Activated B cell treated with CpG ODN at 0.5 μM for 24 hours (primary cell): ENCODE measurements at regions not wholly inside any gene's neighbourhood (a gene's known extent, or its start where the extent isn't known, plus 50 kb on each side); places are given as distances from the start of the nearest gene placed in this dataset.

Source experiments
- ATAC-seq: fragments of 200-7000 bp; cut with Tn5 transposase; one replicate; pipeline ENCODE4 v1.10.0; 2021; ENCODE audit warnings: low read depth, mild to moderate bottlenecking, moderate library complexity
- CTCF ChIA-PET: fragments of 350-600 bp; sonication (Branson Sonifier 250); formaldehyde crosslinking; loops from one replicate; lab custom pipeline; 2021; ENCODE audit warnings: antibody characterized with exemption; lab: Charles Lee
- POLR2A ChIA-PET: fragments of 350-600 bp; sonication (Branson Sonifier 250); formaldehyde crosslinking; loops from one replicate; lab custom pipeline; 2021; ENCODE audit warnings: antibody characterized with exemption; lab: Charles Lee
- DNase-seq: peaks from one replicate; pipeline ENCODE4 v3.0.0; 2022
- H3K27ac Mint-ChIP-seq: one replicate; pipeline ENCODE4 v1.8.0; 2020; ENCODE audit warnings: mixed read lengths
- H3K27me3 Mint-ChIP-seq: one replicate; pipeline ENCODE4 v1.8.0; 2021; ENCODE audit warnings: mixed read lengths
- H3K36me3 Mint-ChIP-seq: one replicate; pipeline ENCODE4 v1.8.0; 2021; ENCODE audit warnings: low read depth, mixed read lengths
- H3K4me1 Mint-ChIP-seq: one replicate; pipeline ENCODE4 v1.8.0; 2021; ENCODE audit warnings: mixed read lengths
- H3K4me3 Mint-ChIP-seq: one replicate; pipeline ENCODE4 v1.8.0; 2020; ENCODE audit warnings: mild to moderate bottlenecking, mixed read lengths
- H3K9me3 Mint-ChIP-seq: one replicate; pipeline ENCODE4 v1.8.0; 2020; ENCODE audit warnings: mixed read lengths
- intact Hi-C: fragments of 100-400 bp; cut with micrococcal nuclease; formaldehyde crosslinking; loops from one replicate; pipeline ENCODE4 v1.15.1; 2024
- TF ChIP-seq, protein P1 (sequence below): fragments of 200-600 bp; IDR thresholded peaks from one replicate; pipeline ENCODE4 v1.8.0; 2022; ENCODE audit warnings: antibody characterized with exemption, mild to moderate bottlenecking

DNA sequence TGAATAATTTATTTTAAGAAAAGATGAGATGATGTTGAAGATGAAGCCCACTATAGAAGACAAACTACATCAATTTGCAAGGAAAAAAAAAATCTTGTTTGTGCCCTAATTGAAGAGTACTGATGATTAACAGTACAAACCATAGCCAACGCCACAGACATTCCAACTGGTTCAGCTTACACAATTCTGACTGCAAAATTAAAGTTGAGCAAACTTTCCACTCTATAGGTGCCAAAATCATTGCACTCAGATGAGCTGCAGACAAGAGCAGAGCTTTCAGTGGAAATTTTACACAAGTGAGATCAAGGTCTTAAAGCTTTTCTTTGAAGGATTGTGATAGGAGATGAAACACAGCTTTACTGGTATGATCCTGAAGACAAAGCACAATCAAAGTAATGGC lies 85.3 kb downstream of the OGFRL1 start:
- no peaks in the 10 kb centered on the region for H3K9me3 Mint-ChIP-seq

GRCh38 chr6:71375676-71376075 lies 87.1 kb downstream of the OGFRL1 start:
- no peaks in the 10 kb centered on the region for H3K9me3 Mint-ChIP-seq
- no peaks in the 10 kb centered on the region for H3K36me3 Mint-ChIP-seq
- ChIA-PET POLR2A (no interaction called here), CTCF (no interaction called here)
- TF ChIP-seq, protein P1, sequence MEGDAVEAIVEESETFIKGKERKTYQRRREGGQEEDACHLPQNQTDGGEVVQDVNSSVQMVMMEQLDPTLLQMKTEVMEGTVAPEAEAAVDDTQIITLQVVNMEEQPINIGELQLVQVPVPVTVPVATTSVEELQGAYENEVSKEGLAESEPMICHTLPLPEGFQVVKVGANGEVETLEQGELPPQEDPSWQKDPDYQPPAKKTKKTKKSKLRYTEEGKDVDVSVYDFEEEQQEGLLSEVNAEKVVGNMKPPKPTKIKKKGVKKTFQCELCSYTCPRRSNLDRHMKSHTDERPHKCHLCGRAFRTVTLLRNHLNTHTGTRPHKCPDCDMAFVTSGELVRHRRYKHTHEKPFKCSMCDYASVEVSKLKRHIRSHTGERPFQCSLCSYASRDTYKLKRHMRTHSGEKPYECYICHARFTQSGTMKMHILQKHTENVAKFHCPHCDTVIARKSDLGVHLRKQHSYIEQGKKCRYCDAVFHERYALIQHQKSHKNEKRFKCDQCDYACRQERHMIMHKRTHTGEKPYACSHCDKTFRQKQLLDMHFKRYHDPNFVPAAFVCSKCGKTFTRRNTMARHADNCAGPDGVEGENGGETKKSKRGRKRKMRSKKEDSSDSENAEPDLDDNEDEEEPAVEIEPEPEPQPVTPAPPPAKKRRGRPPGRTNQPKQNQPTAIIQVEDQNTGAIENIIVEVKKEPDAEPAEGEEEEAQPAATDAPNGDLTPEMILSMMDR = no peak
- H3K27me3 Mint-ChIP-seq = peaks cover 4% of the 10 kb centered on the region
- intact Hi-C loops = no loop called here
- no peak overlapping the region for H3K4me3 Mint-ChIP-seq
- no peak overlapping the region for H3K27ac Mint-ChIP-seq
- DNase-seq (no peak), ATAC-seq (no peak)
- H3K4me1 Mint-ChIP-seq = no peaks in the 10 kb centered on the region

More for the DNA sequence above, 85.3 kb downstream of the OGFRL1 start:
- ATAC-seq = no peak
- no peaks in the 10 kb centered on the region for H3K36me3 Mint-ChIP-seq
- POLR2A ChIA-PET = no interaction called here
- TF ChIP-seq, protein P1 = no peak
- no peaks in the 10 kb centered on the region for H3K4me1 Mint-ChIP-seq
- peaks cover 4% of the 10 kb centered on the region for H3K27me3 Mint-ChIP-seq
- no peak for DNase-seq
- H3K27ac Mint-ChIP-seq = no peak overlapping the region
- intact Hi-C loops = loop anchor here (1.0 kb wide), 1 partner anchor 8 kb away; no protein-coding TSS in a partner anchor
- CTCF ChIA-PET = interaction anchor here (1.5 kb wide), 1 partner anchor 9 kb away, joined by 3 read pairs; no protein-coding TSS in a partner anchor
- no peak overlapping the region for H3K4me3 Mint-ChIP-seq

DNA sequence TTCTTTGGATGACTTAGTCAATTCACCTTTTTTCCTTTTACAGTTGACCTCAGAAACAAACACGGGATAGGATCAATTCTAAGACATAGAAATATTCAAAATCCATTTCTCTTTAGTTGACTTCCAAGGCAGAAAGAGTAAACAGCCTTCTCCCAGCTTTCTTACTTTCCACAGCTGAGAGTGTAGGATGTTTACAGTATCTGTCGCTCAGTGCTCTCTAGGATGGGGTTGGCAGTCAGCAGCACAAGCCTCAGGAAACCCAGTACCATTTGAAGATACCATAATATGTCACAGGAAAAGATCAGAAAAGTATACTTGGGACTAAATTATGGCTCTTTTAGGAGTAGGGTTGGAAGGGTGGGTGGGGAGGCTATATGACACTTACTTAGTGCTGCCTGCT lies 88.2 kb downstream of the OGFRL1 start:
- intact Hi-C loops = no loop called here
- ChIA-PET POLR2A (no interaction called here), CTCF (no interaction called here)
- TF ChIP-seq, protein P1 = no peak
- H3K4me3 Mint-ChIP-seq = no peak overlapping the region
- no peak for DNase-seq
- no peaks in the 10 kb centered on the region for H3K9me3 Mint-ChIP-seq
- no peak for ATAC-seq
- H3K27me3 Mint-ChIP-seq = peaks cover 4% of the 10 kb centered on the region
- H3K36me3 Mint-ChIP-seq = no peaks in the 10 kb centered on the region
- H3K27ac Mint-ChIP-seq = no peak overlapping the region
- H3K4me1 Mint-ChIP-seq = no peaks in the 10 kb centered on the region

DNA sequence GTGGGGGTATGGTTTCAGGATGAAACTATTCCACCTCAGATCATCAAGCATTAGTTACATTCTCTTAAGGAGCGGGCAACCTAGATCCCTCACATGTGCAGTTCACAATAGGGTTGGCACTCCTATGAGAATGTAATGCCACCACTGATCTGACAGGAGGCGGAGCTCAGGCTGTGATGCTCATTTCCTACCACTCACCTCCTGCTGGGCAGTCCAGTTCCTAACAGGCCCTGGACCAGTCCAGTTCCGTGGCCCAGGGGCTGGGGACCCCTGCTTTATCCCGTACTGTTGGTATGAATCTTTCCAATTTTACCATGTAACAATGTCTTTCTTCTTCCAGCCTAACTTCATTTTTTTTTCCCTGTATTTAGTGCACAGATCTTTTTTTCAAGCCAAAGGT lies 94.9 kb downstream of the OGFRL1 start:
- Mint-ChIP-seq H3K4me3 (no peak overlapping the region), H3K27me3 (no peaks in the 10 kb centered on the region), H3K27ac (no peak overlapping the region), H3K4me1 (peaks cover 3% of the 10 kb centered on the region), H3K36me3 (no peaks in the 10 kb centered on the region), H3K9me3 (no peaks in the 10 kb centered on the region)
- DNase-seq = no peak
- TF ChIP-seq, protein P1 = no peak
- ChIA-PET CTCF (interaction anchor here (0.6 to 1.4 kb wide), 2 partner anchors 9 to 701 kb away, joined by 3 to 4 read pairs; no protein-coding TSS in a partner anchor), POLR2A (no interaction called here)
- intact Hi-C loops = no loop called here
- ATAC-seq = no peak

DNA sequence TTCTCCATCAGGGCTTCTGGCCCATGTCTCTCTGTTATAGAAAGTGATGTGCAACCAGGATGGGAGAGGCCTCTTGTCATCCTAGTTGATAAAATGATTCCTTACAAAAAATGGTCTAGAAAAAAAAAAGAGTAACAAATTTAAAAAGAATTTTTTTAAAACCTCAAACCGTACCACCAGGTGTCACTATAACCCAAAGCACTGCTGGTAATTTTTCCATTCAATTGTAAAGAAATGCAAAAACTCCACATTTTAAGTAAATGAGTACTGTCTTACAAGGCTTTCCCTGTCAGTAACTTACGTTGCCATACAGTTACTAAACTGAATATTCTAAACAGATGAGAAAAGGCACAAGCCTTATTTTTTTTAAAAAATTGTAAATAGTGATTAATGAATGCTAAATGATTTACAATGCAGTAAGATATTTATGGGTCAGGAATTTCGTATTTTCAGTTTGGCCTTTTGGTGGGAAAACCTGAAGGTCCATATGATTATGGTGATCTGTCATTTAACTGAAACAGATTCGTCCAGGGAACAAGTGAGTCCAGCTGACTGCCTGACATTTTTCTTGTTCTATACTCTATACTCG lies 95.4 kb downstream of the OGFRL1 start:
- H3K27me3 Mint-ChIP-seq = no peaks in the 10 kb centered on the region
- intact Hi-C loops = loop anchor here (1.0 kb wide), 3 partner anchors 126 to 1797 kb away; no protein-coding TSS in a partner anchor
- no peaks in the 10 kb centered on the region for H3K36me3 Mint-ChIP-seq
- no peaks in the 10 kb centered on the region for H3K9me3 Mint-ChIP-seq
- H3K4me3 Mint-ChIP-seq = no peak overlapping the region
- no peak overlapping the region for H3K27ac Mint-ChIP-seq
- H3K4me1 Mint-ChIP-seq = peaks cover 3% of the 10 kb centered on the region
- POLR2A ChIA-PET = no interaction called here
- no peak for DNase-seq
- TF ChIP-seq, protein P1 = no peak
- ATAC-seq = no peak
- CTCF ChIA-PET = interaction anchor here (1.0 to 2.2 kb wide), 3 partner anchors 121 to 193 kb away, joined by 4 to 16 read pairs (median 5); no protein-coding TSS in a partner anchor
